Smooth muscle cell (in vitro differentiated cells): ENCODE measurements at regions not wholly inside any gene's neighbourhood (a gene's known extent, or its start where the extent isn't known, plus 50 kb on each side); places are given as distances from the start of the nearest gene placed in this dataset.
"Not testable (repeated sequence)": the region's sequence is repeated elsewhere in the genome, so short reads cannot be mapped to it uniquely, and the experiment has no call there.

Source experiments
- DNase-seq: peaks from one replicate; lab custom pipeline; 2025; ENCODE audit not compliant: unreplicated experiment; lab: John Stamatoyannopoulos, UW
- H2AFZ ChIP-seq: fragments of 200-600 bp; sonication (generic); 2 replicates; pipeline ENCODE4 v1.6.0; 2016; ENCODE audit warnings: antibody characterized with exemption, low read depth, mild to moderate bottlenecking
- H3F3A ChIP-seq: fragments of 200-600 bp; sonication (generic); 2 replicates; pipeline ENCODE4 v1.6.0; 2017; ENCODE audit warnings: antibody characterized with exemption, low read depth
- H3K27ac ChIP-seq: fragments of 200-600 bp; sonication (generic); 2 replicates; pipeline ENCODE4 v1.5.1; 2016; ENCODE audit warnings: low read depth, mild to moderate bottlenecking
- H3K27me3 ChIP-seq: fragments of 200-600 bp; sonication (generic); 2 replicates; pipeline ENCODE4 v1.6.1; 2016; ENCODE audit warnings: low read depth, mild to moderate bottlenecking
- H3K36me3 ChIP-seq: fragments of 200-600 bp; sonication (generic); 2 replicates; pipeline ENCODE4 v1.5.1; 2016; ENCODE audit warnings: low read depth
- H3K4me1 ChIP-seq: fragments of 200-600 bp; sonication (generic); 2 replicates; pipeline ENCODE4 v1.5.1; 2016; ENCODE audit warnings: low read depth
- H3K4me2 ChIP-seq: fragments of 200-600 bp; sonication (generic); 2 replicates; pipeline ENCODE4 v1.6.0; 2016; ENCODE audit warnings: mild to moderate bottlenecking
- H3K4me3 ChIP-seq: fragments of 200-600 bp; sonication (generic); 2 replicates; pipeline ENCODE4 v1.5.1; 2016; ENCODE audit warnings: mild to moderate bottlenecking
- H3K79me2 ChIP-seq: fragments of 200-600 bp; sonication (generic); 2 replicates; pipeline ENCODE4 v1.6.0; 2016; ENCODE audit warnings: low read depth, mild to moderate bottlenecking
- H3K9ac ChIP-seq: fragments of 200-600 bp; sonication (generic); 2 replicates; pipeline ENCODE4 v1.6.0; 2016; ENCODE audit warnings: low read depth
- H3K9me3 ChIP-seq: fragments of 200-600 bp; sonication (generic); replicated peaks from 2 replicates; pipeline ENCODE4 v1.5.1; 2016; ENCODE audit warnings: low read depth
- H4K20me1 ChIP-seq: fragments of 200-600 bp; sonication (generic); 2 replicates; pipeline ENCODE4 v1.6.0; 2016; ENCODE audit warnings: low read depth
- WGBS: methylation state at CpG from one replicate; pipeline ENCODE4 v1.1.7; 2016; ENCODE audit warnings: low lambda C conversion rate; 5-methylcytosine and 5-hydroxymethylcytosine counted together
- TF ChIP-seq, protein P1 (sequence below): fragments of 200-600 bp; sonication (generic); IDR thresholded peaks from 2 replicates; pipeline ENCODE4 v1.5.1; 2017; ENCODE audit warnings: borderline replicate concordance, mild to moderate bottlenecking, antibody characterized with exemption; ENCODE audit not compliant: insufficient read depth, poor library complexity, severe bottlenecking

DNA sequence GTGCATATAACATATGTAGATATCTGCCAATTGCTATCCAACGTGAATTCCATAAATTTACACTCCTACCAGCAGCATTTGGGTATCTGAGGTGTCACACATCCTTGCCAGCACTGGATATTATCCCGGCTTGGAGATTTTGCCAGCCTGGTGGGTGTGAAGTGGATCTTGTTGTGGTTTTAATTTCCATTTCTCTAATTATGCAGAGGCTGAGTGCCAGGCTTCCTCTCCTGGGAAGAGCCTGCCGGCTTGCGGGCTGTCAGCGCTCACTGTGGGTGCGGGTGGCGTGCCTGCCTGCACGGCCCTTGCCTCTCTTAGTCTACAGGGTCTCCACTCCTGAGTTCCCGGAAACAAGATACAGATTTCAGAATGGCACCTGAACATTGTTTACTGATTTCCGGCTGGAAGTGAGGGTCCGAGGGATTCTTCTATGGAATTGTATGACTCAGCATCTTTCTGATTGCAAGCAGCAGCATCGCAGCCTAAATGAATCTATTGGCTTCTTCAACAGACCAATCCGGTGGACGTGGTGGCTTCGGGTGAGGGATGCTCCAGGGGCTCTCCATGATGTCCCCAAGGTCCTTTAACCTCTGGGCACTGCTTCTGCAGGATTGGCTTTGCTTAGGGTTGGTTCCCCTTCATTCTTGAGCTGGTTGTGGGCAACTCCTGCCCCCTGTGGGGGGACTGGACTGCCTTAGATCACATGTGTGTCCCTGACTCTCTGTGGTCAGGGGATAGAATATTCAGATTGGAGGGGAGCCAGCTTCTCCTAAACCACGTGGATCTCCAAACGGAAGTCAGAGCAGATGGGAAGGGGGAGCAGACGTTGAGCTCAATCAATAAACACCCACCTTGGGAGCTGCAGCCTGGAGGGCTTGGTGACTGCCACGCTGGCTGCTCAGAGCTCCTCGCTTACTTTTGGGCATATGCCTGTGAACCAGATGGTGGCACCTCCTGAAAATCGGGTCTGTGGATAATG, 58.0 kb upstream of the LRPAP1 start:
- H3K4me2 ChIP-seq, H3K9ac ChIP-seq, H3K36me3 ChIP-seq, DNase-seq, H3K4me3 ChIP-seq, H2AFZ ChIP-seq, H3F3A ChIP-seq, H3K79me2 ChIP-seq, H3K27me3 ChIP-seq, H3K4me1 ChIP-seq, H3K27ac ChIP-seq, H3K9me3 ChIP-seq, H4K20me1 ChIP-seq: not testable (repeated sequence)
- 81% methylated on average over 21 of the region's 21 CpGs for whole genome bisulfite sequencing

DNA sequence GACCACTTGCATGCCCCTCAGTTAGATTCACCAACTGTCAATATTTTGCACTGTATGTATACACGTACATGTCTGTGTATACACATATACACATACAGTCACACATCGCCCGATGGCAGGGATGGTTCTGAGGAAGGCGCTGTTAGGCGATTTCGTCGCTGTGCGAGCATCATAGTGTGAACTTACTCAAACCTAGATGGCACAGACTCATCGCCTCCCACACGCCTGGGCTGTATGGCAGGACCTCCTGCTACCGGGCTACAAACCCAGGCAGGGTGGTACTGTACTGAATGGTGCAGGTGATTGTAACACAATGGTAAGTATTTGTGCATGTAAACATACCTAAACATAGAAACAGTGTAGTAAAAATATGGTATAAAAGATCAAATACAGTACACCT, 57.2 kb upstream of the LRPAP1 start:
- WGBS: 90% methylated on average over 11 of the region's 11 CpGs
- not testable (repeated sequence) for H3K9ac ChIP-seq, H3K4me2 ChIP-seq, H3K27me3 ChIP-seq, H3F3A ChIP-seq, H3K9me3 ChIP-seq, H3K27ac ChIP-seq, H3K36me3 ChIP-seq, H3K4me3 ChIP-seq, H2AFZ ChIP-seq, H3K79me2 ChIP-seq, H4K20me1 ChIP-seq, H3K4me1 ChIP-seq, DNase-seq

DNA sequence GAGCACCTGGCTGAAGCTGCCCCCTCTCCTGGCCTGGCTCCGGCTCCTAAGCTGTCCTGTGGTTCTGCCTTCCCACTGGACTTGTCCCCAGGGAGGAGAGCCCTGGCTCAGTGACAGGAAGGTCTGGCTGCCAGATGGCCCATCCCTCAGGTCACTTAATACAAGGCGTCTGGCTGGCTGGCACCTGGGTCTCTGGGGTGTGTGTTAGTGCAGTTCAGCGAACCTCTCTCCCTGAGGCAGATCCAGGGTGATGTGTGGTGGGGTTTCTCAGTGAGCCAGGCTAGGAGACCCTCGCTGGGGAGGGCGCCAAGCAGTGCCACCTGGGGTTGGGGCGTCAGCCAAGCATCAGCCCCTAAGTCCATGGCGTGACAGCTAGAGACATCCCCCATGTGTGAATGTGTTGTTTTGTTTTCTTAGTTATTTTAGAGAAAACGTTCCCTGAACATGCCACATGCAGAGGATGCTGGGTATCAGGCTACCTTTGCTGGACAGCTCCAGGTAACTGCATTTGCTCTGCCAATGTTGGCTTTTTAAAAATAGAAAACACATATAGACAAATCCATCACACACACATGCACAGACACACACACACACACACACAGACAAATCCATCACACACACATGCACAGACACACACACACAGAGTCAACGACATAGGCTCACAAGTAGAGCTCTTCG, 56.4 kb upstream of the LRPAP1 start:
- H3F3A ChIP-seq: not testable (repeated sequence)

DNA sequence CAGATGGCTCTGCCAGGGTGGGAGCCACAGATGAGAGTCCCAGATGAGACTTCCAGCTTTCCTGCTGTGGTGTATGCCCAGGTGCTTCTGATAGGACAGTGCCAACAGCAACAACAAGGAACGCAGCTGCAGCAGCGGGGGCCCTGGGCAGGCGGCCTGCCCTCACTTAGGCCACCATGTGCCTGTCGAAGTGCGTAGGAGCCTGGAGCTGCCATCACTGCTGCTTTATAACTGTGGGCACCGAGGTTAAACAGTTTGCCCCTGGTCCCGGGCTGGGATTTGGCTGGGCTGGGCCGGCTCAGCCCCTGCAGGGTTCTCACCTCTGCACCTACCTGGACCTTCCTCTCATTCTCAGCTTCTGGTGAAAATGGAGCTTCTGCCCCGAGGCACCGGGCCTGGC, 54.4 kb upstream of the LRPAP1 start:
- not testable (repeated sequence) for DNase-seq, H3K9me3 ChIP-seq, H3K4me1 ChIP-seq, H3F3A ChIP-seq, H3K4me3 ChIP-seq, H3K36me3 ChIP-seq, H3K79me2 ChIP-seq, H3K27me3 ChIP-seq, H3K9ac ChIP-seq, H2AFZ ChIP-seq, H3K27ac ChIP-seq, H4K20me1 ChIP-seq, H3K4me2 ChIP-seq
- WGBS: 88% methylated on average over 10 of the region's 10 CpGs

More for the DNA sequence above, 56.4 kb upstream of the LRPAP1 start:
- not testable (repeated sequence) for H3K27me3 ChIP-seq, H3K27ac ChIP-seq, H3K9me3 ChIP-seq, H4K20me1 ChIP-seq, H3K79me2 ChIP-seq, H2AFZ ChIP-seq, H3K4me1 ChIP-seq, H3K4me3 ChIP-seq, H3K9ac ChIP-seq, H3K4me2 ChIP-seq, H3K36me3 ChIP-seq, DNase-seq
- 78% methylated on average over 10 of the region's 10 CpGs for WGBS

DNA sequence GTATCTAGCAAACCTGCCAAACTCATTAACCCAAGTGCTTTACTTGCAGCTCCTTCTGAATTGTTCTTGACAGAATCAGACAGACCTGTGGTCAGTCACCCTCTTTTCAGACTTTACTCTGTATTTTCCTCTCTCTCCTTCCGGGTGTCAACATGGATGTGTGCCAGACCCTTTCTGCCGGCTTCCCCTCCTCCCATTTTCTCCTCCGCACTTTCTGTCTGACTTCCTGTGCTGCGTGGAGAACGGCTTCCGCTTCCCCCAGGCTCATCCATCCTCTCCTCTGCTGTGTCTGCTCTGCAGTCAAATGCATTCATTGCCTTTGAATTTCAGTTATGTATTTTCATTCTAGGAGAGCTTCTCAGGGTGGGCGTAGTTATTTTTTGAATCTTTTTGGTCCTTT, 53.3 kb upstream of the LRPAP1 start:
- not testable (repeated sequence) for H3K9ac ChIP-seq, H3K4me3 ChIP-seq, H3F3A ChIP-seq, H3K27ac ChIP-seq, H3K36me3 ChIP-seq, H3K9me3 ChIP-seq, DNase-seq, H3K27me3 ChIP-seq, H4K20me1 ChIP-seq, H3K79me2 ChIP-seq, H3K4me1 ChIP-seq
- 31% methylated on average over 7 of the region's 7 CpGs for WGBS
- peak overlapping the region; percentile 40 for H3K4me2 ChIP-seq
- H2AFZ ChIP-seq: peak overlapping the region; percentile 37

DNA sequence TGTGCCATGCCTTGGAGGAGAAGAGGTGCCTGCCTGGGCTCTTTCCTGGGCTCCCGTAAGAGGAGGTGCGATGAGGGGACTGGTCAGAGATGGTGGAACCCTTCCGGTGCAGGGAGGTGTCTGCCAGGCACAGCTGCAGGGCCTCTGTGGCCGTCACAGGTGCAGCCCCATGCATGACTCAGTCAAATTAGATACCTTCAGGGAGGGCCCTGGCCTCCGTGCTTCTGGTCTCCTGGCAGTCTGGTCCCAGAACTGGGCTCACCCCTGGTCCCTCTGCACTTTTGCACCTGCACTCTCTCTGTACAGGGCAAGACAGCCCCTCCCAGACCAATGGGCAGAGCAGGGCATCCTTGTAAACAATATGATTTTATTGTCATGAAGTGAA, 49.9 kb upstream of the LRPAP1 start:
- DNase-seq: no peak
- no peaks in the 10 kb centered on the region for H4K20me1 ChIP-seq
- H3K4me3 ChIP-seq: no peak overlapping the region

More for the DNA sequence above, 49.9 kb upstream of the LRPAP1 start:
- no peak overlapping the region for H3K4me2 ChIP-seq
- H3K79me2 ChIP-seq: no peaks in the 10 kb centered on the region
- H3K27me3 ChIP-seq: no peaks in the 10 kb centered on the region
- H3K9me3 ChIP-seq: no peaks in the 10 kb centered on the region
- H3K4me1 ChIP-seq: no peaks in the 10 kb centered on the region
- H3F3A ChIP-seq: no peaks in the 10 kb centered on the region
- WGBS: 80% methylated on average over 5 of the region's 5 CpGs
- H2AFZ ChIP-seq: no peak overlapping the region
- TF ChIP-seq, protein P1, sequence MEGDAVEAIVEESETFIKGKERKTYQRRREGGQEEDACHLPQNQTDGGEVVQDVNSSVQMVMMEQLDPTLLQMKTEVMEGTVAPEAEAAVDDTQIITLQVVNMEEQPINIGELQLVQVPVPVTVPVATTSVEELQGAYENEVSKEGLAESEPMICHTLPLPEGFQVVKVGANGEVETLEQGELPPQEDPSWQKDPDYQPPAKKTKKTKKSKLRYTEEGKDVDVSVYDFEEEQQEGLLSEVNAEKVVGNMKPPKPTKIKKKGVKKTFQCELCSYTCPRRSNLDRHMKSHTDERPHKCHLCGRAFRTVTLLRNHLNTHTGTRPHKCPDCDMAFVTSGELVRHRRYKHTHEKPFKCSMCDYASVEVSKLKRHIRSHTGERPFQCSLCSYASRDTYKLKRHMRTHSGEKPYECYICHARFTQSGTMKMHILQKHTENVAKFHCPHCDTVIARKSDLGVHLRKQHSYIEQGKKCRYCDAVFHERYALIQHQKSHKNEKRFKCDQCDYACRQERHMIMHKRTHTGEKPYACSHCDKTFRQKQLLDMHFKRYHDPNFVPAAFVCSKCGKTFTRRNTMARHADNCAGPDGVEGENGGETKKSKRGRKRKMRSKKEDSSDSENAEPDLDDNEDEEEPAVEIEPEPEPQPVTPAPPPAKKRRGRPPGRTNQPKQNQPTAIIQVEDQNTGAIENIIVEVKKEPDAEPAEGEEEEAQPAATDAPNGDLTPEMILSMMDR: no peak
- no peak overlapping the region for H3K9ac ChIP-seq
- no peaks in the 10 kb centered on the region for H3K36me3 ChIP-seq
- H3K27ac ChIP-seq: no peak overlapping the region
